BJ (cell line): ENCODE measurements at regions not wholly inside any gene's neighbourhood (a gene's known extent, or its start where the extent isn't known, plus 50 kb on each side); places are given as distances from the start of the nearest gene placed in this dataset.

Source experiments
- CTCF ChIA-PET: fragments of 350-600 bp; formaldehyde crosslinking; extraction: SDS; loops from one replicate; lab custom pipeline; 2021; ENCODE audit warnings: antibody characterized with exemption, inconsistent platforms; lab: Yijun Ruan, JAX
- POLR2A ChIA-PET: fragments of 300-600 bp; sonication (Branson Sonifier 250); formaldehyde crosslinking; extraction: SDS; loops from one replicate; lab custom pipeline; 2021; ENCODE audit warnings: antibody characterized with exemption; lab: Charles Lee
- DNase-seq: peaks from one replicate; pipeline ENCODE4 v3.0.0-alpha.2; 2011; ENCODE audit warnings: low read depth
- H3K27me3 ChIP-seq: 2 replicates; pipeline ENCODE4 v1.6.0; 2011; ENCODE audit warnings: low read length; ENCODE audit not compliant: control insufficient read depth, insufficient read depth
- H3K36me3 ChIP-seq: 2 replicates; pipeline ENCODE4 v1.5.1; 2011; ENCODE audit warnings: low read length; ENCODE audit not compliant: control insufficient read depth, insufficient read depth
- H3K4me3 ChIP-seq: 2 replicates; pipeline ENCODE4 v1.5.1; 2011; ENCODE audit warnings: low read depth, mild to moderate bottlenecking, control low read depth, low read length
- CTCF ChIP-seq: IDR thresholded peaks from 2 replicates; pipeline ENCODE4 v1.5.1; 2011; ENCODE audit warnings: low read depth, mild to moderate bottlenecking, control low read depth, inconsistent platforms, low read length, moderate library complexity; ENCODE audit not compliant: insufficient read depth

- no peak overlapping the region for H3K4me3 ChIP-seq
- no peak for DNase-seq
- no peak for TF ChIP-seq CTCF
- H3K27me3 ChIP-seq = no peaks in the 10 kb centered on the region
- H3K36me3 ChIP-seq = no peaks in the 10 kb centered on the region
- POLR2A ChIA-PET = no interaction called here
- CTCF ChIA-PET = no interaction called here
Measured at GRCh38 chr4:189355590-189355989, 585.1 kb upstream of the FRG1 start.

- ChIA-PET CTCF (no interaction called here), POLR2A (no interaction called here)
- H3K36me3 ChIP-seq = no peaks in the 10 kb centered on the region
Measured at GRCh38 chr4:189362364-189362763, 578.3 kb upstream of the FRG1 start.

GRCh38 chr4:189364032-189364449 lies 576.6 kb upstream of the FRG1 start:
- POLR2A ChIA-PET = no interaction called here
- no peak for DNase-seq
- Histone ChIP-seq H3K4me3 (no peak overlapping the region), H3K27me3 (no peaks in the 10 kb centered on the region), H3K36me3 (no peaks in the 10 kb centered on the region)
- CTCF ChIA-PET = no interaction called here
- no peak for TF ChIP-seq CTCF

More at GRCh38 chr4:189362364-189362763, 578.3 kb upstream of the FRG1 start:
- Histone ChIP-seq H3K27me3 (no peaks in the 10 kb centered on the region), H3K4me3 (no peak overlapping the region)
- no peak for TF ChIP-seq CTCF
- DNase-seq = no peak

GRCh38 chr4:189365451-189365850 lies 575.2 kb upstream of the FRG1 start:
- no peak for DNase-seq
- TF ChIP-seq CTCF = no peak
- CTCF ChIA-PET = no interaction called here
- POLR2A ChIA-PET = no interaction called here
- no peaks in the 10 kb centered on the region for H3K27me3 ChIP-seq
- no peak overlapping the region for H3K4me3 ChIP-seq
- no peaks in the 10 kb centered on the region for H3K36me3 ChIP-seq

GRCh38 chr4:189367832-189368231 lies 572.8 kb upstream of the FRG1 start:
- no peak for DNase-seq
- Histone ChIP-seq H3K4me3 (no peak overlapping the region), H3K36me3 (no peaks in the 10 kb centered on the region), H3K27me3 (no peaks in the 10 kb centered on the region)
- ChIA-PET CTCF (no interaction called here), POLR2A (no interaction called here)
- TF ChIP-seq CTCF = no peak
